GM19467 (cell line): ENCODE measurements at regions not wholly inside any gene's neighbourhood (a gene's known extent, or its start where the extent isn't known, plus 50 kb on each side); places are given as distances from the start of the nearest gene placed in this dataset.
"Not testable (repeated sequence)": the region's sequence is repeated elsewhere in the genome, so short reads cannot be mapped to it uniquely, and the experiment has no call there.

Experiments used
- ATAC-seq: cut with Tn5 transposase; IDR thresholded peaks from one replicate; pipeline ENCODE4 v1.9.1; 2021; ENCODE audit warnings: mild to moderate bottlenecking, moderate library complexity; ENCODE audit not compliant: unreplicated experiment

DNA sequence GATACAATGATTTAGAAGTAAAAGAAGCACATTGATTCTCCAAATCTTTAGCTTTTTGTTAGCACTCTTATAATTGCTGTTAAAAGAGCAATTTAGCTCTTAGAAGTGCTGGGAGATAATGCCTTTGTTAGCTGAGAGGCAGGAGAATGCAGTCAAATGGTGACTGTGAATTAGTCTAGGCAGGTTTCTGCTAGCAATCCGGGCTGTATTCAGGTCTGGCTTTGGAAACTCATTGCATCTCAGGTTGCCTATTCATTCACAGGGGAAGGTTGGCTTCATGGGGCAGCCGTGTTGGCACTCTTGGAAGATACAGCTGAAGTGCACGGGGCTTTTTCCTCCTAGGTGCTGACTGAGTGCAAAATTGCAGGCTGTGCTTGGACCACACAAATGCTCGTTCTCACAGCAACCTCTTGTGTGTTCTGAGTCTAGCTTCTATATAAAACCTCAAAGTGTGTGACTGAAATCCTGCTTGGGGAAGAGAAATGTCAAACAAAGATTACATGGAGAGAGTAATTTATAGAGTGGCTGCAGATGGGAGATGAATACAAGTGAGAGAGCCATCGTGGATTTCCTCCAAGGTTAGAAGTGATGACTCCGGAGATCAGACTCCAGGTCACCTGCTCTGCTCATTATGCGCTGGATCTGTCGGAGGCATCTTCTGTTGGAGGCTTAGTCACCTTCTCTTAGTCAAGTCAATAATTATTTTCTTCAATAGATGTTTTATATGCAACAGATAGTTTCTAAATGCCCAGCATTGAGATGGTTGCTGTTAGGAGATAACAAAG, 167.8 kb downstream of the PMAIP1 start:
- ATAC-seq: no peak

DNA sequence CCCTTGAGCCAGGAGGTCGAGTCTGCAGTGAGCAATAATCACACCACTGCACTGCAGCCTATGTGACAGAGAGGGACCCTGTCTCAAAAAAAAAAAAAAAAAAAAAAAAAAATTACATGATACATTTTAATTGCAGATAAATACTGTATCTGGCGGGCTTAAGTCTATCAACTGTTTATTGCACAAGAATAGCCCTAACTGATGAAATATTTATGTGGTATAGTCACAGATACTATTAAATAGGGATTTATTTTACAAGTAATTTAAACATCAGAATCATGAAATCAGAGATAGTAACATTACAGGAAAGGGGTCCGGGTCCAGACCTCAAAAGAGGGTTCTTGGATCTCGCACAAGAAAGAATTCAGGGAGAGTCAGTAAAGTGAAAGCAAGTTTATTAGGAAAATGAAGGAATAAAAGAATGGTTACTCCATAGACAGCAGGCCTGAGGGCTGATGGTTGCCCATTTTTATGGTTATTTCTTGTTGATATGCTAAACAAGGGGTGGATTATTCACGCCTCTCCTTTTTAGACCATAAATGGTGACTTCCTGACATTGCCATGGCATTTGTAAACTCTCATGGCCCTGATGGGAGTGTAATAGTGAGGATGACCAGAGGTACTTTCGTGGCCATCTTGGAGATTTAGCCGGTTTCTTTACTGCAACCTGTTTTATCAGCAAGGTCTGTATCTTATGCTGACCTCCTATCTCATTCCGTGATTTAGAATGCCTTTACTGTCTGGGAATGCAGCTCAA, 166.6 kb downstream of the PMAIP1 start:
- no peak for ATAC-seq

- no peak for ATAC-seq
These were observed 164.5 kb downstream of the PMAIP1 start for GRCh38 chr18:60064271-60064670.

GRCh38 chr18:60062831-60063230, 163.0 kb downstream of the PMAIP1 start:
- ATAC-seq: not testable (repeated sequence)

DNA sequence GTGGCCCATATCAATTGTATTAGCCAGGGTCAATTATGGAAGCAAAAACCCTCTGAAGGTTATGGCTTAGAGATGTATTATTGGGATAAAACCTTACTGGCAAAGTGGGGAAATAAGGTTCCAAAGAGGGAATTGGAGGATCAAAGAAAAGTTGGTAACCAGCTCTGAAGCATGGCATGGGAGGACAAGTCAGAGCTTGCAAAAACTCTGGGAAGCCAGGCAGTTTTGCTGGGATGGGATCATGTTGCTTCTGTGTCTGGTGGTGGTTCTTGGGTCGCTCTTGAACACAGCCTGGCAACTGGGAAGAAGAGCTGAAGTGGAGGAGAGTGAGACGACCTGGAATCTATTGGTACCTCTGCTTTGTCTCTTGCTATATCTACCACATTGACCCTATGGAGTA, 162.6 kb downstream of the PMAIP1 start:
- ATAC-seq: no peak

DNA sequence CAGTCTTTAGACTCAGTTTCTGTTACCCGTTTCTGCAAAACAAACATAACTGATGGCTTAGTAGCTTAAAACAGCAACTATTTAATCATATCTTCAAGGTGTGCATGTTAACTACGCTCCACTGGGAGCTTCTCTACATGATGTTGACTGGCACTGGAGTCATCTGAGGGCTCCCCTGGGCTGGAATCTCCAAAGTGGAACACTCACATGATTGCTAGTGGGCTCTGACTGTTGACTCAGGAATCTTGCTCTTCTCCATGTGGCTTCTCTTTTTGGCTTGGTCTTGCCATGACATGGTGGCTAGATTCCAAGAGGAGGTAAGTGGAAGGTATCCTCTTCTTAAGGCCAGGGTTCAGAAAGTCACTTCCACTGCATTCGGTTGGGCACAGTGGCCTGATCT, 160.8 kb downstream of the PMAIP1 start:
- ATAC-seq: no peak

GRCh38 chr18:60060026-60060425, 160.2 kb downstream of the PMAIP1 start:
- ATAC-seq: no peak

DNA sequence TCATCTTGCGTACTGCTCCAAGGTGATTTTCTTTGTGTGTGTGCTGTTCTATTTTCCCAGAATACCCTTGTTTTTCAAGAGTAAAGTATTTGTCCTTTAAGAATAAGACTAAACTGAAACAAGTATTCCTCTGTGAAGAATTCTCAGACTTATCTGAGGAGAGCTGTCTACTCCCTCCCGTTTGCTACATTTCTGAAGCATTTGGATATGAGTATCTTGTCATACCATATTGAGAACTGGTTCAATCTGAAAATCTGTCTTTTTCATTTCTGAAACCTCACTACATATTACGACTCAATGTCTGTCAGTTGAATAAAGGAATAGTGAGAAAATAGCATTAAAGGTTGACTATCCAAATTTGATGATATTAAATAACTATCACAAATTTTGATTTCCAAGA, 159.4 kb downstream of the PMAIP1 start:
- ATAC-seq: no peak

- ATAC-seq: no peak
These were observed 154.0 kb downstream of the PMAIP1 start for GRCh38 chr18:60053747-60054304.

- ATAC-seq: no peak
These were observed 151.0 kb downstream of the PMAIP1 start for GRCh38 chr18:60050821-60051220.

- ATAC-seq: no peak
These were observed 149.4 kb downstream of the PMAIP1 start for GRCh38 chr18:60049172-60049571.

- ATAC-seq: no peak
These were observed 147.8 kb downstream of the PMAIP1 start for GRCh38 chr18:60047556-60047955.

GRCh38 chr18:60044290-60045006, 144.7 kb downstream of the PMAIP1 start:
- ATAC-seq: no peak

GRCh38 chr18:60040971-60041370, 141.2 kb downstream of the PMAIP1 start:
- ATAC-seq: no peak

DNA sequence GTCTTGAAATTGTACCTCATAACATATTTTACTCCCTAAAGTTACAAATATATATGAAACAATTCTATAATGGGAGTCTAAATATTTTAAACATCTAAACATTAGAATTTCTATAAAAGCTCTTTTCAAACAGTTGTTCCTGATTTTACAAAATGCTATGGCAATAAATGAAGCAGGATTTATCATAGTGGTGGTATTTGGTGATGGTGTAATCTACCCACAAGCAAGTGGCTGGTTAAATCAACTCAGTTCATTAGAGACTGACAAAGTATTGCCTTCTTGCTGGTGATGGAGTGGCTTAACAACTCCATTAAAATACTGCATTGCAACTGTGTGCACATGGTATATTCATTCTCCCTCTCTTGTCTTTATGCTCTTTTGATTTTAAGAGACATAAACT, 138.9 kb downstream of the PMAIP1 start:
- no peak for ATAC-seq

GRCh38 chr18:60027397-60027796, 127.6 kb downstream of the PMAIP1 start:
- no peak for ATAC-seq

DNA sequence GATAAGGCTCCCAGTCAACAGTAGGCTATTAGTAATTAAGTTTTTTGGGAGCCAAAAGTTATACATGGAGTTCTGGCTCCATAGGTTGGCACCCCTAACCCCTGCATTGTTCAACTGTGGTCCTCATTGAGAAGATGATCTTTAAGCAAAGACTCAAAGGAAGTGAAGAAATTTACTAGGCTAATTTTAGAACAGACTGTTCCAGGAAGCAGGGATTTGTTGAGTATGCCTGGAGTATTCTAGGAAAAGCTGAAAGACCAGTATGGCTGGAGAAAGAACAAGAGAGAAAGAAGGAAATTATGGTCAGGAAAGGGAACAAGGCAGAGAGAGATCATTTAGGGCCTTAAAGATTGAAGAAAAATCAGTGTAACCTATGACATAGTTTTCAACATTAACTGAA, 125.1 kb downstream of the PMAIP1 start:
- no peak for ATAC-seq

GRCh38 chr18:60024345-60024744, 124.5 kb downstream of the PMAIP1 start:
- ATAC-seq: no peak

GRCh38 chr18:60022671-60023276, 123.0 kb downstream of the PMAIP1 start:
- no peak for ATAC-seq

- no peak for ATAC-seq
These were observed 121.8 kb downstream of the PMAIP1 start for GRCh38 chr18:60021556-60021955.
